Activated CD4-positive, alpha-beta T cell treated with anti-CD3 and anti-CD28 coated beads, Interleukin-2, Interleukin-6, amounts not matched to agents 100 ng/mL and 50 ng/mL, durations not matched to agents 16 hours and 8 hours (primary cell): ENCODE measurements at regions not wholly inside any gene's neighbourhood (a gene's known extent, or its start where the extent isn't known, plus 50 kb on each side); places are given as distances from the start of the nearest gene placed in this dataset.
"Not testable (repeated sequence)": the region's sequence is repeated elsewhere in the genome, so short reads cannot be mapped to it uniquely, and the experiment has no call there.

Source experiments
- DNase-seq: peaks from one replicate; pipeline ENCODE4 v3.0.0-alpha.2; 2020

- no peak for DNase-seq
These were observed 284.4 kb upstream of the CRY1 start for GRCh38 chr12:107377596-107378385.

GRCh38 chr12:107378609-107379008 is 285.3 kb upstream of the CRY1 start:
- no peak for DNase-seq

- DNase-seq = not testable (repeated sequence)
These were observed 285.9 kb upstream of the CRY1 start for GRCh38 chr12:107379142-107379851.

GRCh38 chr12:107379852-107380567 is 286.7 kb upstream of the CRY1 start:
- DNase-seq = no peak

- no peak for DNase-seq
These were observed 291.3 kb upstream of the CRY1 start for GRCh38 chr12:107384645-107385044.

GRCh38 chr12:107385509-107385908 is 292.2 kb upstream of the CRY1 start:
- no peak for DNase-seq

GRCh38 chr12:107386569-107386968 is 293.2 kb upstream of the CRY1 start:
- DNase-seq = no peak

GRCh38 chr12:107388263-107388662 is 294.9 kb upstream of the CRY1 start:
- DNase-seq = no peak

- no peak for DNase-seq
These were observed 295.2 kb upstream of the PWP1 start for GRCh38 chr12:107390414-107390813.

GRCh38 chr12:107393043-107393717 is 292.4 kb upstream of the PWP1 start:
- DNase-seq = no peak

- DNase-seq = no peak
These were observed 290.9 kb upstream of the PWP1 start for GRCh38 chr12:107394693-107395092.

GRCh38 chr12:107395817-107396216 is 289.8 kb upstream of the PWP1 start:
- no peak for DNase-seq

- DNase-seq = no peak
These were observed 288.6 kb upstream of the PWP1 start for GRCh38 chr12:107396991-107397390.

- no peak for DNase-seq
These were observed 287.6 kb upstream of the PWP1 start for GRCh38 chr12:107397890-107398500.

GRCh38 chr12:107399046-107399445 is 286.6 kb upstream of the PWP1 start:
- DNase-seq = no peak

GRCh38 chr12:107400686-107401447 is 284.7 kb upstream of the PWP1 start:
- DNase-seq = peak; percentile 3

- DNase-seq = peak; percentile 77
These were observed 283.3 kb upstream of the PWP1 start for GRCh38 chr12:107402041-107403022.

GRCh38 chr12:107404981-107405380 is 280.6 kb upstream of the PWP1 start:
- peak; percentile 66 for DNase-seq

- no peak for DNase-seq
These were observed 280.2 kb upstream of the PWP1 start for GRCh38 chr12:107405436-107405835.

GRCh38 chr12:107406932-107407331 is 278.7 kb upstream of the PWP1 start:
- DNase-seq = no peak
